ENCODE measurements at regions not wholly inside any gene's neighbourhood (a gene's known extent, or its start where the extent isn't known, plus 50 kb on each side); places are given as distances from the start of the nearest gene placed in this dataset.

- dilution Hi-C loops (cut with HindIII; ENCODE audit: low sequenced_read_pairs, unreplicated experiment) (no loop called here), intact Hi-C loops (cut with micrococcal nuclease) (no loop called here), in situ Hi-C loops (cut with MboI; ENCODE audit: low sequenced_read_pairs) (no loop called here)
- Histone ChIP-seq H3K14ac (replicated peaks; ENCODE audit: low read depth, low read length) (no peak overlapping the region), H2BK120ac (ENCODE audit: low read depth, low read length) (no peak overlapping the region), H3K4ac (ENCODE audit: low read depth, low read length) (no peak overlapping the region), H3K18ac (ENCODE audit: low read depth, low read length) (no peak overlapping the region), H3K27me3 (ENCODE audit: control insufficient read depth, insufficient read depth, low read length) (no peaks in the 10 kb centered on the region), H3K4me1 (ENCODE audit: control insufficient read depth, insufficient read depth, low read length) (no peaks in the 10 kb centered on the region), H3K27ac (ENCODE audit: insufficient read depth, low read length) (no peak overlapping the region), H4K5ac (ENCODE audit: low read depth, low read length) (no peak overlapping the region), H3K9me3 (ENCODE audit: control insufficient read depth, insufficient read depth, low read length) (peaks cover 37% of the 10 kb centered on the region), H4K20me1 (ENCODE audit: insufficient read depth, low read length) (no peaks in the 10 kb centered on the region), H4K91ac (ENCODE audit: insufficient read depth, low read depth, low read length) (no peak overlapping the region), H3K4me2 (ENCODE audit: low read depth, low read length) (no peak overlapping the region), H2AK9ac (replicated peaks; ENCODE audit: low read depth, low read length, poor library complexity) (no peak overlapping the region), H2BK15ac (ENCODE audit: low read depth, low read length) (no peak overlapping the region), H3K56ac (ENCODE audit: extremely low read depth, insufficient read depth, low read length) (no peak overlapping the region; the same call in 1 of the 2 replicates), H3K36me3 (ENCODE audit: control insufficient read depth, insufficient read depth, low read length) (no peaks in the 10 kb centered on the region), H2BK20ac (ENCODE audit: low read depth, low read length) (no peak overlapping the region), H3K9ac (ENCODE audit: low read depth, low read length) (no peak overlapping the region), H2BK5ac (ENCODE audit: low read depth, low read length, poor library complexity, severe bottlenecking) (no peak overlapping the region), H3K23ac (ENCODE audit: low read depth, low read length) (no peak overlapping the region), H4K8ac (ENCODE audit: low read depth in 2 of 2, low read length in 2 of 2) (no peak overlapping the region), H2AFZ (replicated peaks; ENCODE audit: low read length, poor library complexity) (no peak overlapping the region), H3K4me3 (ENCODE audit: insufficient read depth, low read depth, low read length) (no peak overlapping the region), H3K79me1 (ENCODE audit: low read depth in 1 of 2, low read length in 2 of 2) (no peaks in the 10 kb centered on the region), H3K9me1 (ENCODE audit: insufficient read depth, low read length) (no peaks in the 10 kb centered on the region), H2AK5ac (ENCODE audit: low read depth, low read length) (no peak overlapping the region)
- DNase-seq = no peak
- ChIA-PET POLR2A (ENCODE audit: unreplicated experiment) (no interaction called here), CTCF (no interaction called here)
- no TSS peak for BruUV-seq (replicated peaks)
- no peak for ATAC-seq (ENCODE audit: low read depth)
- 0% methylated on average over 2 of the region's 11 CpGs; no CpG with 5 or more reads in 1 of the 2 experiments for WGBS, 2 experiments (ENCODE audit: extremely low coverage in 2 of 2, insufficient read length in 1 of 2)
- TF ChIP-seq FOS (IDR thresholded peaks at IDR 0.05; ENCODE audit: low read depth, low read length) (no peak), CEBPB (IDR thresholded peaks at IDR 0.05; ENCODE audit: low read depth, low read length) (no peak), RCOR1 (IDR thresholded peaks at IDR 0.05; ENCODE audit: insufficient replicate concordance, low read length) (no peak), SMC3 (IDR thresholded peaks at IDR 0.05; ENCODE audit: low read depth, low read length) (no peak), CTCF (conservative IDR thresholded peaks at IDR 0.05; ENCODE audit: low read depth, low read length) (no peak), USF2 (IDR thresholded peaks at IDR 0.05; ENCODE audit: low read depth, low read length) (no peak), CHD1 (IDR thresholded peaks at IDR 0.05; ENCODE audit: low read depth, low read length) (no peak), MAFK (IDR thresholded peaks at IDR 0.05; ENCODE audit: low read depth, low read length) (no peak), MXI1 (IDR thresholded peaks at IDR 0.05; ENCODE audit: borderline replicate concordance, low read depth, low read length) (no peak), POLR2A (IDR thresholded peaks at IDR 0.05; ENCODE audit: low read depth, low read length) (no peak), BHLHE40 (IDR thresholded peaks at IDR 0.05; ENCODE audit: low read depth, low read length) (no peak), RAD21 (IDR thresholded peaks at IDR 0.05; ENCODE audit: low read length) (no peak), ELK1 (IDR thresholded peaks at IDR 0.05; ENCODE audit: borderline replicate concordance, low read depth, low read length) (no peak), NFE2L2 (IDR thresholded peaks at IDR 0.05; ENCODE audit: low read depth, low read length) (no peak)
Measured at GRCh38 chr16:79312502-79312901, 288.0 kb downstream of the MAF start.
